K562 (cell line): ENCODE measurements at regions not wholly inside any gene's neighbourhood (a gene's known extent, or its start where the extent isn't known, plus 50 kb on each side); places are given as distances from the start of the nearest gene placed in this dataset.

ENCODE experiments used
- ATAC-seq: fragments of 200-7000 bp; cut with Tn5 transposase; 3 replicates; pipeline ENCODE4 v1.9.1; 2020; ENCODE audit warnings: moderate library complexity
- BruUV-seq: library from RNA; stranded (reverse); fragments of 400-500 nt; replicated peaks from 2 replicates; lab custom pipeline; 2021; lab: Mats Ljungman, UMichigan
- CTCF ChIA-PET: fragments of 300-600 bp; formaldehyde crosslinking; extraction: SDS; loops from one replicate; lab custom pipeline; 2021; ENCODE audit warnings: low intra/inter-chr PET ratio; lab: Yijun Ruan, JAX
- POLR2A ChIA-PET: fragments of 300-600, 350-650 bp; sonication (Branson Sonifier 250); formaldehyde crosslinking; extraction: SDS; loops from one replicate; lab custom pipeline; 2021; ENCODE audit warnings: antibody characterized with exemption, inconsistent platforms; lab: Yijun Ruan, JAX
- DNase-seq, 4 experiments: peaks; one replicate each; pipeline versions ENCODE4 v3.0.0 to v3.0.0-alpha.2; 2011 to 2018; ENCODE audit warnings: low spot score in 3 of 4, mixed read lengths in 3 of 4; ENCODE audit errors: extremely low read depth in 1 of 4
- FAIRE-seq: peaks from 2 replicates; lab custom pipeline; 2011; peaks lifted over from hg19 to GRCh38; lab: Jason Lieb, UNC
- H2AFZ ChIP-seq: 2 replicates; pipeline ENCODE4 v1.6.0; 2011; ENCODE audit warnings: low read depth, low read length, control low read depth, inconsistent platforms
- H3K27ac ChIP-seq: fragments of 200-600 bp; 3 replicates; pipeline ENCODE4 v1.8.0; 2011; ENCODE audit warnings: low read depth, mild to moderate bottlenecking, control low read depth, inconsistent platforms, low read length, moderate library complexity, mixed read lengths; ENCODE audit errors: extremely low read depth
- H3K27me3 ChIP-seq, 2 experiments: fragments of 300-600 bp in 1 of 2; 2 replicates in 1 of 2; 3 replicates in 1 of 2; pipeline versions ENCODE4 v1.6.0 to v1.8.0; 2011; ENCODE audit warnings: inconsistent platforms in 2 of 2, low read length in 2 of 2, mild to moderate bottlenecking in 1 of 2, mixed read lengths in 1 of 2, moderate library complexity in 1 of 2; ENCODE audit not compliant: control insufficient read depth in 2 of 2, insufficient read depth in 2 of 2
- H3K36me3 ChIP-seq: fragments of 300-600 bp; 3 replicates; pipeline ENCODE4 v1.8.0; 2011; ENCODE audit warnings: mild to moderate bottlenecking, low read length, inconsistent platforms; ENCODE audit not compliant: control insufficient read depth, insufficient read depth
- H3K4me1 ChIP-seq, 2 experiments: fragments of 200-600 bp in 1 of 2; replicated peaks in 1 of 2; 2 replicates in 1 of 2; 3 replicates in 1 of 2; pipeline versions ENCODE4 v1.5.1 to v1.8.0; 2011; ENCODE audit warnings: inconsistent platforms in 2 of 2, low read length in 2 of 2, mild to moderate bottlenecking in 1 of 2, mixed read lengths in 1 of 2, moderate library complexity in 1 of 2; ENCODE audit not compliant: control insufficient read depth in 2 of 2, insufficient read depth in 2 of 2
- H3K4me2 ChIP-seq: 2 replicates; pipeline ENCODE4 v1.6.1; 2011; ENCODE audit warnings: low read length, control low read depth, inconsistent platforms, mixed read lengths; ENCODE audit not compliant: insufficient read depth
- H3K4me3 ChIP-seq: fragments of 200-600 bp; sonication (generic), shearing (Covaris generic); 2 replicates; pipeline ENCODE4 v1.5.1; 2016; ENCODE audit warnings: control low read depth, inconsistent platforms
- H3K79me2 ChIP-seq: fragments of 200-600 bp; 3 replicates; pipeline ENCODE4 v1.8.0; 2011; ENCODE audit warnings: low read length, inconsistent platforms; ENCODE audit not compliant: control insufficient read depth, insufficient read depth
- H3K9ac ChIP-seq, 2 experiments: 2 replicates each; pipeline versions ENCODE4 v1.6.0 to v1.6.1; 2011; ENCODE audit warnings: low read depth in 2 of 2, low read length in 2 of 2, control low read depth in 1 of 2, inconsistent platforms in 1 of 2, mild to moderate bottlenecking in 1 of 2, mixed read lengths in 1 of 2; ENCODE audit not compliant: insufficient read depth in 1 of 2
- H3K9me1 ChIP-seq: one replicate; pipeline ENCODE4 v1.6.0; 2011; ENCODE audit warnings: inconsistent platforms, mild to moderate bottlenecking, low read length, moderate library complexity; ENCODE audit not compliant: control insufficient read depth, insufficient read depth
- H3K9me3 ChIP-seq: replicated peaks from 2 replicates; pipeline ENCODE4 v1.5.1; 2011; ENCODE audit warnings: low read depth, low read length, inconsistent platforms; ENCODE audit not compliant: control insufficient read depth, insufficient read depth
- H4K20me1 ChIP-seq: replicated peaks from 2 replicates; pipeline ENCODE4 v1.6.1; 2011; ENCODE audit warnings: low read length, inconsistent platforms, mixed read lengths; ENCODE audit not compliant: control insufficient read depth, insufficient read depth
- DNMT1 ChIP-seq: fragments of 450-650 bp; IDR thresholded peaks from 2 replicates; pipeline ENCODE4 v1.6.1; 2016; ENCODE audit warnings: antibody characterized with exemption, mild to moderate bottlenecking
- HMG20B ChIP-seq: fragments of 250-450 bp; sonication (Bioruptor Pico); IDR thresholded peaks from 2 replicates; pipeline ENCODE4 v1.5.0; 2021; ENCODE audit warnings: mild to moderate bottlenecking
- HOXB6 ChIP-seq: fragments of 250-450 bp; sonication (Bioruptor Pico); IDR thresholded peaks from 2 replicates; pipeline ENCODE4 v1.5.1; 2022; ENCODE audit warnings: mild to moderate bottlenecking, borderline replicate concordance
- NCOR1 ChIP-seq: fragments of 450-650 bp; IDR thresholded peaks from 2 replicates; pipeline ENCODE4 v1.6.1; 2016; ENCODE audit warnings: mild to moderate bottlenecking, moderate library complexity
- SLC30A9 ChIP-seq: fragments of 250-450 bp; sonication (Bioruptor Pico); IDR thresholded peaks from 2 replicates; pipeline ENCODE4 v1.8.0; 2022; ENCODE audit warnings: mild to moderate bottlenecking, moderate library complexity
- ZKSCAN1 ChIP-seq: fragments of 150-350 bp; IDR thresholded peaks from 2 replicates; pipeline ENCODE4 v1.6.1; 2016; ENCODE audit warnings: low read depth, low read length
- WGBS: fragments of 100-300 bp; shearing (Covaris generic); methylation state at CpG from one replicate; pipeline ENCODE4 v1.1.6; 2016; ENCODE audit warnings: low coverage, mixed read lengths; ENCODE audit not compliant: insufficient coverage; ENCODE audit errors: missing lambda C conversion rate; 5-methylcytosine and 5-hydroxymethylcytosine counted together
- in situ Hi-C: fragments of 300-500 bp; cut with MboI; formaldehyde crosslinking; loops from 4 replicates; pipeline ENCODE4 v1.15.0; 2018; ENCODE audit warnings: inconsistent platforms, mixed read lengths
- intact Hi-C: fragments of 100-400 bp; cut with micrococcal nuclease; formaldehyde crosslinking; loops from 2 replicates; pipeline ENCODE4 v1.14.2; 2022
- TF ChIP-seq, protein P1 (sequence below): sonication (generic); formaldehyde crosslinking; IDR thresholded peaks from 2 replicates; pipeline ENCODE4 v1.8.0; 2022; ENCODE audit warnings: missing genetic modification reagents, mild to moderate bottlenecking, moderate library complexity, borderline replicate concordance
- TF ChIP-seq, protein P2 (sequence below): fragments of 450-650 bp; IDR thresholded peaks from 2 replicates; pipeline ENCODE4 v1.6.1; 2016; ENCODE audit warnings: low read depth

DNA sequence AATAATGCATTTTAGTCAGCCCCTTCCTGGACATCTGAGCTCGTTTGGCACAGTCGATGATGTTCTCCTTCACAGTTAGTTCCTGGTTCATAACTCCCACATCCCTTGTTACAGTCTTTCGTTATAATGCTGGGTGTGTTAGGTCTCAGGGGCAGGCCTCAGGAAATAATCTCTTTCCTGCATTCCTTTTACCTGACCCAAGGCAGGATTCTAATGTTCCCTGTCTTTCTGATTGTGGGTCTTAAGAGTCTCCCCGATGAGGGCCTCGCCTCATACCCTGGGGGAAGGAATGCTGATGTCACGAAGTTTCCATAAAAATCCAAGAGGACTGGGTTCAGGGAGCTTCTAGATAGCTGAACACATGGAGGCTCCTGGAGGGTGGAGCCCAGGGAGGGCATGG is 104.0 kb upstream of the CARMIL1 start:
- no peaks in the 10 kb centered on the region for H3K9me3 ChIP-seq
- intact Hi-C loops (no loop called here), in situ Hi-C loops (no loop called here)
- H3K79me2 ChIP-seq: no peaks in the 10 kb centered on the region
- FAIRE-seq: no peak
- H3K27ac ChIP-seq: no peak overlapping the region
- H3K4me1 ChIP-seq: no peaks in the 10 kb centered on the region
- H3K36me3 ChIP-seq: no peaks in the 10 kb centered on the region
- no peak for ATAC-seq
- no TSS peak for BruUV-seq
- TF ChIP-seq HOXB6 (CRISPR knock-in tag) (no peak), SLC30A9 (CRISPR knock-in tag) (no peak), DNMT1 (no peak), ZKSCAN1 (no peak), HMG20B (no peak)
- TF ChIP-seq, protein P1, sequence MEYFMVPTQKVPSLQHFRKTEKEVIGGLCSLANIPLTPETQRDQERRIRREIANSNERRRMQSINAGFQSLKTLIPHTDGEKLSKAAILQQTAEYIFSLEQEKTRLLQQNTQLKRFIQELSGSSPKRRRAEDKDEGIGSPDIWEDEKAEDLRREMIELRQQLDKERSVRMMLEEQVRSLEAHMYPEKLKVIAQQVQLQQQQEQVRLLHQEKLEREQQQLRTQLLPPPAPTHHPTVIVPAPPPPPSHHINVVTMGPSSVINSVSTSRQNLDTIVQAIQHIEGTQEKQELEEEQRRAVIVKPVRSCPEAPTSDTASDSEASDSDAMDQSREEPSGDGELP (CRISPR knock-in tag): no peak
- H3K9ac ChIP-seq: no peak overlapping the region
- no peak overlapping the region for H3K4me3 ChIP-seq
- H2AFZ ChIP-seq: no peak overlapping the region
- no peaks in the 10 kb centered on the region for H4K20me1 ChIP-seq
- no peaks in the 10 kb centered on the region for H3K9me1 ChIP-seq
- 3% methylated on average over 6 of the region's 6 CpGs for WGBS
- no peak for DNase-seq
- POLR2A ChIA-PET: no interaction called here
- no peak overlapping the region for H3K4me2 ChIP-seq
- CTCF ChIA-PET: no interaction called here
- H3K27me3 ChIP-seq: peaks cover 0 to 3% of the 10 kb centered on the region in 2 experiments; a peak in 3 of 5 replicates

DNA sequence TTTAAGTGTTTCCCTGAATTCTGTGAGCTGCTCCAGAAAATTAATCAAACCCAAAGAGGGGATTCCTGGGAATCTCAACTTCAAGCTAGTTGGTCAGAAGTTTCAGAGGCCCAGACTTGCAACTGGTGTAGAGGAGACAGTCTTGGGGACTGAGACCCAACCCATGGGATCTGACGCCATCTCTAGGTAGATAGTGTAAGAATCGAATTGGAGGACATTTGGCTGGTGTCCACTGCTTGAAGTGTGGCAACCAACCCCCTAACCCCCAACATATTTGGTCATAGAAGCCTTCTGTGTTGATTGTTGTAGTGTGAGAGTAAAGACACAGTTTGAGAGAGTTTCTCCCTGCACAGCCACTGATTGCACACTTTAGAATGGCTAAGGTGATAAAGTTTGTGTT is 103.5 kb upstream of the CARMIL1 start:
- intact Hi-C loops: no loop called here

More for the DNA sequence above, 103.5 kb upstream of the CARMIL1 start:
- DNase-seq: no peak
- Histone ChIP-seq H3K4me1 (no peaks in the 10 kb centered on the region), H3K9me3 (no peaks in the 10 kb centered on the region), H3K4me3 (no peak overlapping the region), H3K4me2 (no peak overlapping the region), H3K27me3 (peaks cover 0 to 4% of the 10 kb centered on the region in 2 experiments; a peak in 3 of 5 replicates), H3K27ac (no peak overlapping the region), H3K9ac (no peak overlapping the region), H2AFZ (no peak overlapping the region), H3K79me2 (no peaks in the 10 kb centered on the region), H3K9me1 (no peaks in the 10 kb centered on the region), H4K20me1 (no peaks in the 10 kb centered on the region), H3K36me3 (no peaks in the 10 kb centered on the region)
- WGBS: 0% methylated on average over 2 of the region's 2 CpGs
- no TSS peak for BruUV-seq
- in situ Hi-C loops: no loop called here
- ChIA-PET POLR2A (no interaction called here), CTCF (no interaction called here)
- no peak for TF ChIP-seq NCOR1
- TF ChIP-seq, protein P2, sequence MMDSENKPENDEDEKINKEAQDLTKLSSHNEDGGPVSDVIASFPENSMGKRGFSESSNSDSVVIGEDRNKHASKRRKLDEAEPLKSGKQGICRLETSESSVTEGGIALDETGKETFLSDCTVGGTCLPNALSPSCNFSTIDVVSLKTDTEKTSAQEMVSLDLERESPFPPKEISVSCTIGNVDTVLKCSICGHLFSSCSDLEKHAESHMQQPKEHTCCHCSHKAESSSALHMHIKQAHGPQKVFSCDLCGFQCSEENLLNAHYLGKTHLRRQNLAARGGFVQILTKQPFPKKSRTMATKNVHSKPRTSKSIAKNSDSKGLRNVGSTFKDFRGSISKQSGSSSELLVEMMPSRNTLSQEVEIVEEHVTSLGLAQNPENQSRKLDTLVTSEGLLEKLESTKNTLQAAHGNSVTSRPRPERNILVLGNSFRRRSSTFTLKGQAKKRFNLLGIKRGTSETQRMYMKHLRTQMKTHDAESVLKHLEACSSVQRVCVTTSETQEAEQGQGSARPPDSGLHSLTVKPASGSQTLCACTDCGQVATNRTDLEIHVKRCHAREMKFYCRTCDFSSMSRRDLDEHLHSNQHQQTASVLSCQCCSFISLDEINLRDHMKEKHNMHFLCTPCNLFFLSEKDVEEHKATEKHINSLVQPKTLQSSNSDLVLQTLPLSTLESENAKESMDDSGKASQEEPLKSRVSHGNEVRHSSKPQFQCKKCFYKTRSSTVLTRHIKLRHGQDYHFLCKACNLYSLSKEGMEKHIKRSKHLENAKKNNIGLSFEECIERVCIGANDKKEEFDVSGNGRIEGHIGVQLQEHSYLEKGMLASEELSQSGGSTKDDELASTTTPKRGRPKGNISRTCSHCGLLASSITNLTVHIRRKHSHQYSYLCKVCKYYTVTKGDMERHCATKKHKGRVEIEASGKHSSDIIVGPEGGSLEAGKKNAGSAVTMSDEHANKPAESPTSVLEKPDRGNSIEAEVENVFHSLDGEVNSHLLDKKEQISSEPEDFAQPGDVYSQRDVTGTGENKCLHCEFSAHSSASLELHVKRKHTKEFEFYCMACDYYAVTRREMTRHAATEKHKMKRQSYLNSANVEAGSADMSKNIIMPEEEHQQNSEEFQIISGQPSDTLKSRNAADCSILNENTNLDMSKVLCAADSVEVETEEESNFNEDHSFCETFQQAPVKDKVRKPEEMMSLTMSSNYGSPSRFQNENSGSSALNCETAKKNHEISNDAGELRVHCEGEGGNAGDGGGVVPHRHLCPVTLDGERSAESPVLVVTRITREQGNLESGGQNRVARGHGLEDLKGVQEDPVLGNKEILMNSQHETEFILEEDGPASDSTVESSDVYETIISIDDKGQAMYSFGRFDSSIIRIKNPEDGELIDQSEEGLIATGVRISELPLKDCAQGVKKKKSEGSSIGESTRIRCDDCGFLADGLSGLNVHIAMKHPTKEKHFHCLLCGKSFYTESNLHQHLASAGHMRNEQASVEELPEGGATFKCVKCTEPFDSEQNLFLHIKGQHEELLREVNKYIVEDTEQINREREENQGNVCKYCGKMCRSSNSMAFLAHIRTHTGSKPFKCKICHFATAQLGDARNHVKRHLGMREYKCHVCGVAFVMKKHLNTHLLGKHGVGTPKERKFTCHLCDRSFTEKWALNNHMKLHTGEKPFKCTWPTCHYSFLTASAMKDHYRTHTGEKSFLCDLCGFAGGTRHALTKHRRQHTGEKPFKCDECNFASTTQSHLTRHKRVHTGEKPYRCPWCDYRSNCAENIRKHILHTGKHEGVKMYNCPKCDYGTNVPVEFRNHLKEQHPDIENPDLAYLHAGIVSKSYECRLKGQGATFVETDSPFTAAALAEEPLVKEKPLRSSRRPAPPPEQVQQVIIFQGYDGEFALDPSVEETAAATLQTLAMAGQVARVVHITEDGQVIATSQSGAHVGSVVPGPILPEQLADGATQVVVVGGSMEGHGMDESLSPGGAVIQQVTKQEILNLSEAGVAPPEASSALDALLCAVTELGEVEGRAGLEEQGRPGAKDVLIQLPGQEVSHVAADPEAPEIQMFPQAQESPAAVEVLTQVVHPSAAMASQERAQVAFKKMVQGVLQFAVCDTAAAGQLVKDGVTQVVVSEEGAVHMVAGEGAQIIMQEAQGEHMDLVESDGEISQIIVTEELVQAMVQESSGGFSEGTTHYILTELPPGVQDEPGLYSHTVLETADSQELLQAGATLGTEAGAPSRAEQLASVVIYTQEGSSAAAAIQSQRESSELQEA: no peak
- ATAC-seq: peak; percentile 50; the same call in 1 of the 3 replicates
- FAIRE-seq: peak; percentile 23
